H1 (cell line): ENCODE measurements at regions not wholly inside any gene's neighbourhood (a gene's known extent, or its start where the extent isn't known, plus 50 kb on each side); places are given as distances from the start of the nearest gene placed in this dataset.

Experiments used
- CTCF ChIA-PET: fragments of 300-600 bp; sonication (Branson Sonifier 250); formaldehyde crosslinking; loops from one replicate; lab custom pipeline; 2021; ENCODE audit not compliant: partially characterized antibody; lab: Charles Lee
- POLR2A ChIA-PET: fragments of 300-600 bp; sonication (Branson Sonifier 250); formaldehyde crosslinking; loops from one replicate; lab custom pipeline; 2021; ENCODE audit warnings: inconsistent platforms; ENCODE audit not compliant: partially characterized antibody; lab: Charles Lee
- DNase-seq, 2 experiments: peaks; one replicate each; pipeline versions ENCODE4 v3.0.0 to v3.0.0-alpha.2; 2010 to 2022; ENCODE audit warnings: low spot score in 2 of 2, low read depth in 1 of 2, mixed read lengths in 1 of 2
- FAIRE-seq: peaks from 2 replicates; lab custom pipeline; 2011; peaks lifted over from hg19 to GRCh38; lab: Jason Lieb, UNC
- H2AFZ ChIP-seq: 2 replicates; pipeline ENCODE4 v1.8.1; 2012; ENCODE audit warnings: low read length, inconsistent platforms
- H2AK5ac ChIP-seq: 2 replicates; pipeline ENCODE4 v1.6.1; 2013; ENCODE audit warnings: low read depth, low read length
- H2BK120ac ChIP-seq: replicated peaks from 2 replicates; pipeline ENCODE3; 2013; ENCODE audit warnings: low read depth, low read length, inconsistent platforms
- H2BK12ac ChIP-seq: 2 replicates; pipeline ENCODE4 v1.6.1; 2013; ENCODE audit warnings: low read depth, low read length
- H2BK15ac ChIP-seq: 2 replicates; pipeline ENCODE4 v1.6.1; 2013; ENCODE audit warnings: low read length
- H2BK20ac ChIP-seq: 2 replicates; pipeline ENCODE4 v1.6.1; 2013; ENCODE audit warnings: low read length
- H2BK5ac ChIP-seq: 2 replicates; pipeline ENCODE4 v1.6.1; 2013; ENCODE audit warnings: low read depth, low read length
- H3K14ac ChIP-seq: 2 replicates; pipeline ENCODE4 v1.6.1; 2013; ENCODE audit warnings: inconsistent platforms; ENCODE audit not compliant: insufficient read length
- H3K18ac ChIP-seq: 2 replicates; pipeline ENCODE4 v1.6.1; 2013; ENCODE audit warnings: low read length; ENCODE audit errors: extremely low read depth
- H3K23ac ChIP-seq: 2 replicates; pipeline ENCODE4 v1.6.1; 2013; ENCODE audit warnings: inconsistent platforms; ENCODE audit not compliant: insufficient read length
- H3K23me2 ChIP-seq: 2 replicates; pipeline ENCODE4 v1.6.1; 2013; ENCODE audit warnings: low read depth, low read length
- H3K27ac ChIP-seq: 2 replicates; pipeline ENCODE4 v1.6.1; 2011; ENCODE audit warnings: low read depth, low read length, inconsistent platforms
- H3K27me3 ChIP-seq, 4 experiments: replicated peaks in 1 of 4; 1 replicate in 1 of 4; 2 replicates in 3 of 4; pipeline versions ENCODE4 v1.6.1 to v1.8.1; 2011 to 2013; ENCODE audit warnings: low read length in 3 of 4, mild to moderate bottlenecking in 3 of 4, inconsistent platforms in 2 of 4, mixed read lengths in 2 of 4, moderate library complexity in 1 of 4; ENCODE audit not compliant: control insufficient read depth in 3 of 4, insufficient read depth in 3 of 4; ENCODE audit errors: extremely low read depth in 1 of 4
- H3K36me3 ChIP-seq, 4 experiments: 2 replicates each; pipeline versions ENCODE4 v1.6.1 to v1.8.1; 2011 to 2013; ENCODE audit warnings: mild to moderate bottlenecking in 4 of 4, low read length in 3 of 4, moderate library complexity in 2 of 4, control low read depth in 1 of 4, inconsistent platforms in 1 of 4; ENCODE audit not compliant: insufficient read depth in 4 of 4, control insufficient read depth in 2 of 4
- H3K4ac ChIP-seq: replicated peaks from 2 replicates; pipeline ENCODE3; 2013; ENCODE audit warnings: low read length, low read depth, mixed read lengths, inconsistent platforms; ENCODE audit not compliant: insufficient read length
- H3K4me1 ChIP-seq, 4 experiments: replicated peaks in 1 of 4; 1 replicate in 1 of 4; 2 replicates in 3 of 4; pipeline versions ENCODE4 v1.6.1 to v1.8.1; 2011 to 2013; ENCODE audit warnings: low read length in 3 of 4, inconsistent platforms in 2 of 4, mixed read lengths in 1 of 4; ENCODE audit not compliant: insufficient read depth in 4 of 4, control insufficient read depth in 3 of 4
- H3K4me2 ChIP-seq, 2 experiments: 2 replicates each; pipeline versions ENCODE4 v1.6.1 to v1.8.1; 2011 to 2013; ENCODE audit warnings: low read depth in 2 of 2, low read length in 2 of 2, control low read depth in 1 of 2, inconsistent platforms in 1 of 2, mild to moderate bottlenecking in 1 of 2; ENCODE audit not compliant: insufficient read depth in 1 of 2
- H3K4me3 ChIP-seq, 4 experiments: fragments of 200-600, 300-600 bp in 1 of 4; sonication (generic), shearing (Covaris generic), sonication (Bioruptor Twin) in 1 of 4; 2 replicates each; pipeline versions ENCODE4 v1.5.1 to v1.8.1; 2011 to 2016; ENCODE audit warnings: low read length in 4 of 4, low read depth in 3 of 4, control low read depth in 2 of 4, inconsistent platforms in 2 of 4, mild to moderate bottlenecking in 2 of 4, mixed read lengths in 1 of 4, moderate library complexity in 1 of 4; ENCODE audit not compliant: insufficient read depth in 2 of 4; ENCODE audit errors: extremely low read depth in 1 of 4
- H3K56ac ChIP-seq: replicated peaks from 2 replicates; pipeline ENCODE3; 2013; ENCODE audit warnings: low read depth, mild to moderate bottlenecking, mixed read lengths, low read length, inconsistent platforms; ENCODE audit not compliant: insufficient read length
- H3K79me1 ChIP-seq: 2 replicates; pipeline ENCODE4 v1.6.1; 2013; ENCODE audit warnings: low read depth, low read length, control low read depth
- H3K79me2 ChIP-seq, 2 experiments: 2 replicates each; pipeline versions ENCODE4 v1.6.1 to v1.8.1; 2012 to 2013; ENCODE audit warnings: low read length in 2 of 2, mild to moderate bottlenecking in 2 of 2, inconsistent platforms in 1 of 2; ENCODE audit not compliant: insufficient read depth in 2 of 2, control insufficient read depth in 1 of 2
- H3K9ac ChIP-seq, 4 experiments: replicated peaks in 1 of 4; 1 replicate in 1 of 4; 2 replicates in 3 of 4; pipeline versions ENCODE4 v1.6.1 to v1.8.1; 2011 to 2013; ENCODE audit warnings: low read depth in 3 of 4, low read length in 3 of 4, control low read depth in 2 of 4, mild to moderate bottlenecking in 2 of 4, moderate library complexity in 2 of 4, inconsistent platforms in 1 of 4; ENCODE audit errors: extremely low read depth in 1 of 4
- H3K9me3 ChIP-seq, 2 experiments: 2 replicates each; pipeline versions ENCODE4 v1.6.1 to v1.8.1; 2012 to 2013; ENCODE audit warnings: mild to moderate bottlenecking in 2 of 2, moderate library complexity in 2 of 2, control low read depth in 1 of 2, inconsistent platforms in 1 of 2, low read depth in 1 of 2, low read length in 1 of 2, mixed read lengths in 1 of 2; ENCODE audit not compliant: insufficient read depth in 2 of 2
- H4K20me1 ChIP-seq, 2 experiments: replicated peaks in 1 of 2; 2 replicates each; pipeline versions ENCODE3 to v1.8.1; 2011 to 2013; ENCODE audit warnings: inconsistent platforms in 2 of 2, low read length in 2 of 2, mild to moderate bottlenecking in 1 of 2; ENCODE audit not compliant: insufficient read depth in 2 of 2, control insufficient read depth in 1 of 2
- H4K5ac ChIP-seq: 2 replicates; pipeline ENCODE4 v1.6.1; 2013; ENCODE audit warnings: low read length, low read depth, mixed read lengths, inconsistent platforms; ENCODE audit not compliant: insufficient read length
- H4K8ac ChIP-seq: 2 replicates; pipeline ENCODE4 v1.8.0; 2013; ENCODE audit warnings: mild to moderate bottlenecking, moderate library complexity, low read length, inconsistent platforms; ENCODE audit not compliant: insufficient read depth; ENCODE audit errors: extremely low read depth
- H4K91ac ChIP-seq: replicated peaks from 2 replicates; pipeline ENCODE3; 2013; ENCODE audit warnings: low read length, mixed read lengths, inconsistent platforms; ENCODE audit not compliant: insufficient read length
- PHF8 ChIP-seq: fragments of 200-600 bp; sonication (generic); conservative IDR thresholded peaks from 2 replicates; pipeline ENCODE4 v1.7.1; 2012; ENCODE audit warnings: low read depth, mild to moderate bottlenecking, inconsistent platforms, low read length, moderate library complexity
- WGBS, 2 experiments: shearing (Covaris generic) in 1 of 2; methylation state at CpG; one replicate each; pipeline versions ENCODE4 v1.1.6 to v1.1.7; 2013 to 2015; ENCODE audit warnings: low lambda C conversion rate in 2 of 2, mixed read lengths in 2 of 2, inconsistent platforms in 1 of 2, low coverage in 1 of 2, missing lambda C conversion rate in 1 of 2; ENCODE audit not compliant: insufficient replicate concordance in 2 of 2, insufficient coverage in 1 of 2, insufficient read length in 1 of 2; ENCODE audit errors: extremely low coverage in 1 of 2, missing lambda C conversion rate in 1 of 2; 5-methylcytosine and 5-hydroxymethylcytosine counted together

- H3K4me2 ChIP-seq, result no peak overlapping the region
- H2AK5ac ChIP-seq, result no peak overlapping the region
- no peak overlapping the region for H2BK120ac ChIP-seq
- H3K27ac ChIP-seq, result no peak overlapping the region
- ChIA-PET POLR2A (interaction anchor here (1.5 kb wide), 1 partner anchor 17 kb away, joined by 3 read pairs; no protein-coding TSS in a partner anchor), CTCF (interaction anchor here (1.2 to 1.7 kb wide), 2 partner anchors 101 to 187 kb away, joined by 3 to 4 read pairs; no protein-coding TSS in a partner anchor)
- H3K79me1 ChIP-seq, result no peaks in the 10 kb centered on the region
- H2BK15ac ChIP-seq, result no peak overlapping the region
- DNase-seq, result no peak
- H3K79me2 ChIP-seq, result no peaks in the 10 kb centered on the region
- no peaks in the 10 kb centered on the region for H3K36me3 ChIP-seq
- no peak overlapping the region for H3K18ac ChIP-seq
- no peak overlapping the region for H3K56ac ChIP-seq
- no peak overlapping the region for H3K4ac ChIP-seq
- H2BK20ac ChIP-seq, result no peak overlapping the region
- WGBS, 2 experiments, result 86% methylated on average over 28 of the region's 28 CpGs; no CpG with 5 or more reads in 1 of the 2 experiments
- H2BK5ac ChIP-seq, result no peak overlapping the region
- H3K23me2 ChIP-seq, result no peaks in the 10 kb centered on the region
- peaks cover 0 to 12% (median 6%) of the 10 kb centered on the region in 4 experiments; a peak in 5 of 7 replicates for H3K4me1 ChIP-seq
- no peak overlapping the region for H3K9ac ChIP-seq
- H2BK12ac ChIP-seq, result no peak overlapping the region
- no peak overlapping the region for H3K14ac ChIP-seq
- H4K5ac ChIP-seq, result no peak overlapping the region
- 0 out of 2 replicates have a peak overlapping the region, but pooled peaks have one; percentile 65 for H2AFZ ChIP-seq
- H3K9me3 ChIP-seq, result no peaks in the 10 kb centered on the region
- FAIRE-seq, result no peak
- H3K23ac ChIP-seq, result no peak overlapping the region
- H3K4me3 ChIP-seq, result no peak overlapping the region
- H4K20me1 ChIP-seq, result no peaks in the 10 kb centered on the region
- TF ChIP-seq PHF8, result no peak
- 0 out of 7 replicates have a peak, but pooled peaks cover 0 to 2% (median 0%) of the 10 kb centered on the region in 4 experiments for H3K27me3 ChIP-seq
- no peak overlapping the region for H4K91ac ChIP-seq
- no peak overlapping the region; the same call in 1 of the 2 replicates for H4K8ac ChIP-seq
Measured at GRCh38 chr15:69664572-69665571, 212.3 kb downstream of the RPLP1 start.
